ENCODE measurements at regions not wholly inside any gene's neighbourhood (a gene's known extent, or its start where the extent isn't known, plus 50 kb on each side); places are given as distances from the start of the nearest gene placed in this dataset.

DNA sequence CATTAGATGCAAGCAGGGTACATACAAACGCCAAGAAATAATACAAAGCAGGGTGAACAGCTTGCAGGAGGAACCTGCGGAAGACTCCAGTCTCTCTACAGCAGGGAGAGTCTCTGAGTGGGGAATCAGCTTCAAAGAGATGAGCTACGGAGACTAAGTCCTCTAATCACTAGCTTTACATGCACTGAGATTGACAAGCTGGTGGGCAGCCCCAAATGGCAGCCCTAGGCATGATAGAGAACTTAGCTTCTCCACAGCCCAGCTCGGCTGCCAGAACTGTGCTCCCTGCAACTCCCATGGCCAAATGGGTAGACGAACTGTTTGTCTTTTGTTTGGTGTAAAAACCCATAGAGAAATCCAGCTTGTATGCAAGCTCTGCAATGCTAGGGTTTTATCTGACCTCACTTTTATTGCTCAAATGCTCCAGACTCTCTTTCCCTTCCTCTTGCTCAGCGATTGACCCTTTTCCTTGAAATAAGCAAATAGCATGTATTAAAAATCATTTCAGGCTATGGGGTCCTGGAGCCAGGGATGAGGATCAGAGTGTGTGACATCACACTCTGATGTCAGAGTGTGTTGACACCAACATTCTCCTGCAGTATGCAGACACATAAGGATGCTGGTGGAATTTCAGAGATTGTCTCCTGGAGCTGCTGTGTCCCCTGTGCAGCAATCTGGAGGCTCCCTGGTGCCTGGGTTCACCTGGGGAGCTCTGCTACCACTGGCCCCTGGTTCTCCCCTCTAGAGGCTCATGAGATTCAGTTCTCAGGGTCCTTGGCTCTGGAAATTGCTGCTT lies 238.5 kb downstream of the TTLL7 start:
- Histone ChIP-seq H3K27me3 (ENCODE audit: control insufficient read depth, insufficient read depth, low read length) (0 out of 2 replicates have a peak, but pooled peaks cover 1% of the 10 kb centered on the region), H3K56ac (ENCODE audit: extremely low read depth, insufficient read depth, low read length) (no peak overlapping the region), H4K20me1 (ENCODE audit: insufficient read depth, low read length) (no peaks in the 10 kb centered on the region), H2BK120ac (ENCODE audit: low read depth, low read length) (no peak overlapping the region), H3K9ac (ENCODE audit: low read depth, low read length) (no peak overlapping the region), H3K14ac (replicated peaks; ENCODE audit: low read depth, low read length) (no peak overlapping the region), H4K8ac (ENCODE audit: low read depth in 2 of 2, low read length in 2 of 2) (no peak overlapping the region), H2AFZ (replicated peaks; ENCODE audit: low read length, poor library complexity) (no peak overlapping the region), H3K4me2 (ENCODE audit: low read depth, low read length) (no peak overlapping the region), H3K27ac (ENCODE audit: insufficient read depth, low read length) (no peak overlapping the region), H2BK20ac (ENCODE audit: low read depth, low read length) (no peak overlapping the region), H3K9me1 (ENCODE audit: insufficient read depth, low read length) (no peaks in the 10 kb centered on the region), H3K36me3 (ENCODE audit: control insufficient read depth, insufficient read depth, low read length) (no peaks in the 10 kb centered on the region), H4K5ac (ENCODE audit: low read depth, low read length) (no peak overlapping the region), H3K4ac (ENCODE audit: low read depth, low read length) (no peak overlapping the region), H2AK9ac (replicated peaks; ENCODE audit: low read depth, low read length, poor library complexity) (no peak overlapping the region), H3K4me3 (ENCODE audit: insufficient read depth, low read depth, low read length) (no peak overlapping the region), H3K9me3 (ENCODE audit: control insufficient read depth, insufficient read depth, low read length) (no peaks in the 10 kb centered on the region), H2AK5ac (ENCODE audit: low read depth, low read length) (no peak overlapping the region), H4K91ac (ENCODE audit: insufficient read depth, low read depth, low read length) (no peak overlapping the region), H3K23ac (ENCODE audit: low read depth, low read length) (no peak overlapping the region), H2BK15ac (ENCODE audit: low read depth, low read length) (no peak overlapping the region), H3K18ac (ENCODE audit: low read depth, low read length) (no peak overlapping the region), H2BK5ac (ENCODE audit: low read depth, low read length, poor library complexity, severe bottlenecking) (no peak overlapping the region), H3K79me1 (ENCODE audit: low read depth in 1 of 2, low read length in 2 of 2) (no peaks in the 10 kb centered on the region), H3K4me1 (ENCODE audit: control insufficient read depth, insufficient read depth, low read length) (no peaks in the 10 kb centered on the region)
- DNase-seq (no peak), ATAC-seq (ENCODE audit: low read depth) (no peak)
- POLR2A ChIA-PET (ENCODE audit: unreplicated experiment) = interaction anchor here (0.6 kb wide), 1 partner anchor 1241 kb away, joined by 6 read pairs; no protein-coding TSS in a partner anchor
- in situ Hi-C loops (cut with MboI; ENCODE audit: low sequenced_read_pairs) (no loop called here), dilution Hi-C loops (cut with HindIII; ENCODE audit: low sequenced_read_pairs, unreplicated experiment) (no loop called here), intact Hi-C loops (cut with micrococcal nuclease) (no loop called here)
- WGBS, 2 experiments (ENCODE audit: extremely low coverage in 2 of 2, insufficient read length in 1 of 2) = 50% methylated on average over 2 of the region's 6 CpGs; no CpG with 5 or more reads in 1 of the 2 experiments
- CTCF ChIA-PET = no interaction called here
- BruUV-seq (replicated peaks) = no TSS peak
- TF ChIP-seq MXI1 (IDR thresholded peaks at IDR 0.05; ENCODE audit: borderline replicate concordance, low read depth, low read length) (no peak), SMC3 (IDR thresholded peaks at IDR 0.05; ENCODE audit: low read depth, low read length) (no peak), FOS (IDR thresholded peaks at IDR 0.05; ENCODE audit: low read depth, low read length) (no peak), POLR2A (IDR thresholded peaks at IDR 0.05; ENCODE audit: low read depth, low read length) (no peak), CHD1 (IDR thresholded peaks at IDR 0.05; ENCODE audit: low read depth, low read length) (no peak), RAD21 (IDR thresholded peaks at IDR 0.05; ENCODE audit: low read length) (no peak), BHLHE40 (IDR thresholded peaks at IDR 0.05; ENCODE audit: low read depth, low read length) (no peak), RFX5 (IDR thresholded peaks at IDR 0.05; ENCODE audit: low read depth, low read length) (no peak), MAZ (IDR thresholded peaks at IDR 0.05; ENCODE audit: borderline replicate concordance, low read depth, low read length) (no peak), CEBPB (IDR thresholded peaks at IDR 0.05; ENCODE audit: low read depth, low read length) (no peak), MAFK (IDR thresholded peaks at IDR 0.05; ENCODE audit: low read depth, low read length) (no peak), NFE2L2 (IDR thresholded peaks at IDR 0.05; ENCODE audit: low read depth, low read length) (no peak)
- TF ChIP-seq, protein P1, sequence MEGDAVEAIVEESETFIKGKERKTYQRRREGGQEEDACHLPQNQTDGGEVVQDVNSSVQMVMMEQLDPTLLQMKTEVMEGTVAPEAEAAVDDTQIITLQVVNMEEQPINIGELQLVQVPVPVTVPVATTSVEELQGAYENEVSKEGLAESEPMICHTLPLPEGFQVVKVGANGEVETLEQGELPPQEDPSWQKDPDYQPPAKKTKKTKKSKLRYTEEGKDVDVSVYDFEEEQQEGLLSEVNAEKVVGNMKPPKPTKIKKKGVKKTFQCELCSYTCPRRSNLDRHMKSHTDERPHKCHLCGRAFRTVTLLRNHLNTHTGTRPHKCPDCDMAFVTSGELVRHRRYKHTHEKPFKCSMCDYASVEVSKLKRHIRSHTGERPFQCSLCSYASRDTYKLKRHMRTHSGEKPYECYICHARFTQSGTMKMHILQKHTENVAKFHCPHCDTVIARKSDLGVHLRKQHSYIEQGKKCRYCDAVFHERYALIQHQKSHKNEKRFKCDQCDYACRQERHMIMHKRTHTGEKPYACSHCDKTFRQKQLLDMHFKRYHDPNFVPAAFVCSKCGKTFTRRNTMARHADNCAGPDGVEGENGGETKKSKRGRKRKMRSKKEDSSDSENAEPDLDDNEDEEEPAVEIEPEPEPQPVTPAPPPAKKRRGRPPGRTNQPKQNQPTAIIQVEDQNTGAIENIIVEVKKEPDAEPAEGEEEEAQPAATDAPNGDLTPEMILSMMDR (conservative IDR thresholded peaks at IDR 0.05; ENCODE audit: low read depth, low read length) = no peak
- TF ChIP-seq, protein P2, sequence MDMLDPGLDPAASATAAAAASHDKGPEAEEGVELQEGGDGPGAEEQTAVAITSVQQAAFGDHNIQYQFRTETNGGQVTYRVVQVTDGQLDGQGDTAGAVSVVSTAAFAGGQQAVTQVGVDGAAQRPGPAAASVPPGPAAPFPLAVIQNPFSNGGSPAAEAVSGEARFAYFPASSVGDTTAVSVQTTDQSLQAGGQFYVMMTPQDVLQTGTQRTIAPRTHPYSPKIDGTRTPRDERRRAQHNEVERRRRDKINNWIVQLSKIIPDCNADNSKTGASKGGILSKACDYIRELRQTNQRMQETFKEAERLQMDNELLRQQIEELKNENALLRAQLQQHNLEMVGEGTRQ (IDR thresholded peaks at IDR 0.05; ENCODE audit: low read depth, low read length) = no peak
- TF ChIP-seq, protein P3, sequence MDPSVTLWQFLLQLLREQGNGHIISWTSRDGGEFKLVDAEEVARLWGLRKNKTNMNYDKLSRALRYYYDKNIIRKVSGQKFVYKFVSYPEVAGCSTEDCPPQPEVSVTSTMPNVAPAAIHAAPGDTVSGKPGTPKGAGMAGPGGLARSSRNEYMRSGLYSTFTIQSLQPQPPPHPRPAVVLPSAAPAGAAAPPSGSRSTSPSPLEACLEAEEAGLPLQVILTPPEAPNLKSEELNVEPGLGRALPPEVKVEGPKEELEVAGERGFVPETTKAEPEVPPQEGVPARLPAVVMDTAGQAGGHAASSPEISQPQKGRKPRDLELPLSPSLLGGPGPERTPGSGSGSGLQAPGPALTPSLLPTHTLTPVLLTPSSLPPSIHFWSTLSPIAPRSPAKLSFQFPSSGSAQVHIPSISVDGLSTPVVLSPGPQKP (IDR thresholded peaks at IDR 0.05; ENCODE audit: borderline replicate concordance, low read depth, low read length) = no peak
